ENCODE measurements at regions not wholly inside any gene's neighbourhood (a gene's known extent, or its start where the extent isn't known, plus 50 kb on each side); places are given as distances from the start of the nearest gene placed in this dataset.

DNA sequence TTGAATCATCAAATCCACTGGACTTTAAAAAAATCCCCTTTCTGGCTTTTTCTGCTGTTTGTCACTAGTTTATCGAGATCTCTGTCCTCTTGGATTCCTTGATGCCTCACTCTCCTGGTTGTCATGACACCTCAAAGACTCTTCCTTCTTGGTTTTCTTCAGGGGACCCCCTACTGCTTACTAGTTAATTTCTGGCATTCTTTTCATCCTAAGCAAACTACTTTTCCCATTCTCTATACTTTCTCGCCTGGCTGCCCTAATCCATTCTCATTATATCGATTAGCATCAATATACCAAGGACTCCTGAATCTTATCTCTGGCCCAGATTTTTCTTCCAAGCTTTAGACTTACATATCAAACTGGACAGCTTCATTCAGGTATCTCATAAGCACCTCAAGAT lies 98.6 kb downstream of the NEDD1 start:
- DNase-seq (ENCODE audit: low spot score), result no peak
- no peaks in the 10 kb centered on the region for H3K36me3 ChIP-seq (replicated peaks in 1 of 2; ENCODE audit: control insufficient read depth in 1 of 2, insufficient read depth in 2 of 2, low read length in 2 of 2)
- no peak overlapping the region for H3K9ac ChIP-seq (ENCODE audit: insufficient read depth, low read depth, low read length)
- WGBS (ENCODE audit: low lambda C conversion rate), result 0% methylated on average over 3 of the region's 3 CpGs
- no peak for ATAC-seq
- H3K9me3 ChIP-seq (ENCODE audit: low read length), result no peaks in the 10 kb centered on the region
- no peak overlapping the region for H3K4me3 ChIP-seq (replicated peaks in 1 of 3; ENCODE audit: insufficient read depth in 1 of 3, low read depth in 2 of 3, low read length in 3 of 3)
- FAIRE-seq, result no peak
- no TSS peak for BruUV-seq (replicated peaks)
- intact Hi-C loops (cut with micrococcal nuclease; ENCODE audit: unreplicated experiment), result no loop called here
- no peaks in the 10 kb centered on the region for H3K4me1 ChIP-seq (ENCODE audit: insufficient read depth, low read length)
- no peaks in the 10 kb centered on the region for H3K27me3 ChIP-seq (ENCODE audit: control insufficient read depth in 1 of 2, insufficient read depth in 2 of 2, low read length in 2 of 2)
- H4K20me1 ChIP-seq (ENCODE audit: insufficient read depth, low read length), result no peaks in the 10 kb centered on the region
- in situ Hi-C loops (cut with HindIII; ENCODE audit: extremely low pct_ligation_motif_present, low pct_unique_long_range_greater_than_20kb), result no loop called here
- no peaks in the 10 kb centered on the region for H3K79me2 ChIP-seq (ENCODE audit: insufficient read depth, low read length)
- ChIA-PET POLR2A (no interaction called here), CTCF (ENCODE audit: low intra/inter-chr PET ratio, low total read pairs) (no interaction called here)
- no peak overlapping the region for H2AFZ ChIP-seq (ENCODE audit: low read length)
- H3K27ac ChIP-seq (ENCODE audit: extremely low read length, insufficient read depth, low read length), result no peak overlapping the region
- no peak overlapping the region for H3K4me2 ChIP-seq (ENCODE audit: low read depth, low read length)
- TF ChIP-seq TEAD2 (CRISPR knock-in tag; IDR thresholded peaks at IDR 0.05) (no peak), ZNF136 (CRISPR knock-in tag; IDR thresholded peaks at IDR 0.05; ENCODE audit: low read depth) (no peak), ATF7-NPFF (CRISPR knock-in tag; IDR thresholded peaks at IDR 0.05; ENCODE audit: low read depth) (no peak), ZKSCAN8 (CRISPR knock-in tag; IDR thresholded peaks at IDR 0.05; ENCODE audit: borderline replicate concordance) (no peak), NFIB (CRISPR knock-in tag; IDR thresholded peaks at IDR 0.05; ENCODE audit: borderline replicate concordance) (no peak), KAT8 (CRISPR knock-in tag; IDR thresholded peaks at IDR 0.05) (no peak), MTF1 (CRISPR knock-in tag; IDR thresholded peaks at IDR 0.05) (no peak), HES4 (CRISPR knock-in tag; IDR thresholded peaks at IDR 0.05; ENCODE audit: borderline replicate concordance) (no peak), ZNF329 (CRISPR knock-in tag; IDR thresholded peaks at IDR 0.05; ENCODE audit: low read depth) (no peak), PRDM4 (CRISPR knock-in tag; IDR thresholded peaks at IDR 0.05; ENCODE audit: borderline replicate concordance) (no peak), DMAP1 (CRISPR knock-in tag; IDR thresholded peaks at IDR 0.05) (no peak), HOMEZ (CRISPR knock-in tag; IDR thresholded peaks at IDR 0.05; ENCODE audit: low read depth) (no peak)
- TF ChIP-seq, protein P1, sequence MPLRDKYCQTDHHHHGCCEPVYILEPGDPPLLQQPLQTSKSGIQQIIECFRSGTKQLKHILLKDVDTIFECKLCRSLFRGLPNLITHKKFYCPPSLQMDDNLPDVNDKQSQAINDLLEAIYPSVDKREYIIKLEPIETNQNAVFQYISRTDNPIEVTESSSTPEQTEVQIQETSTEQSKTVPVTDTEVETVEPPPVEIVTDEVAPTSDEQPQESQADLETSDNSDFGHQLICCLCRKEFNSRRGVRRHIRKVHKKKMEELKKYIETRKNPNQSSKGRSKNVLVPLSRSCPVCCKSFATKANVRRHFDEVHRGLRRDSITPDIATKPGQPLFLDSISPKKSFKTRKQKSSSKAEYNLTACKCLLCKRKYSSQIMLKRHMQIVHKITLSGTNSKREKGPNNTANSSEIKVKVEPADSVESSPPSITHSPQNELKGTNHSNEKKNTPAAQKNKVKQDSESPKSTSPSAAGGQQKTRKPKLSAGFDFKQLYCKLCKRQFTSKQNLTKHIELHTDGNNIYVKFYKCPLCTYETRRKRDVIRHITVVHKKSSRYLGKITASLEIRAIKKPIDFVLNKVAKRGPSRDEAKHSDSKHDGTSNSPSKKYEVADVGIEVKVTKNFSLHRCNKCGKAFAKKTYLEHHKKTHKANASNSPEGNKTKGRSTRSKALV (CRISPR knock-in tag; IDR thresholded peaks at IDR 0.05), result no peak
